ENCODE measurements at regions not wholly inside any gene's neighbourhood (a gene's known extent, or its start where the extent isn't known, plus 50 kb on each side); places are given as distances from the start of the nearest gene placed in this dataset.

- TF ChIP-seq CTCF (IDR thresholded peaks at IDR 0.05) (no peak), POLR2A (IDR thresholded peaks at IDR 0.05) (no peak)
These were observed 624.9 kb upstream of the TBX3 start for GRCh38 chr12:115308918-115309317.

All from lower leg skin (tissue), 3 donors.